ENCODE measurements at regions not wholly inside any gene's neighbourhood (a gene's known extent, or its start where the extent isn't known, plus 50 kb on each side); places are given as distances from the start of the nearest gene placed in this dataset.

DNA sequence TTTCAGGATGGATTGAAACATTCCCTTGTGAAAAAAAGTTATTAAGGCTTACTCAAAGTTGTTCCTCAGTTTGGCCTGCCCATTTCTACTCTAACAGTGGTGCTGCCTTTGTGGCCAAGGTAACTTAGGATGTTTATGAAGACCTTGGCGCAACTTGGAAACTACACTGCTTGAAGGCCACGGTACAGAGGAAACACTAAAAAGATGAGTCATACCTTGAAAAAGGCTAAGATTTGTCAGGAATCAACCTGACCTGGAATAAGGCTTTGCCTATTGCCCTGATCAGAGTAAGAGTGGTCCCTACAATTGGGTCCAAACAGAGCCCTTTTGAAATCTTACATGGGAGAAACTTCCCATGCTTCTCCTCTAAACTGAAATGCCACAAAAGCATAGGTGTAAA, 119.9 kb upstream of the MOCS1 start:
- Histone ChIP-seq H3K27ac (no peak overlapping the region), H3K27me3 (peaks cover 0 to 5% of the 10 kb centered on the region in 2 donors), H3K36me3 (no peaks in the 10 kb centered on the region), H3K4me1 (no peaks in the 10 kb centered on the region), H3K4me3 (no peak overlapping the region), H3K9me3 (no peaks in the 10 kb centered on the region)
- no peak for DNase-seq
- intact Hi-C loops (cut with DNase I; ENCODE audit: low total_unique reads) = no loop called here
- TF ChIP-seq, protein P1, sequence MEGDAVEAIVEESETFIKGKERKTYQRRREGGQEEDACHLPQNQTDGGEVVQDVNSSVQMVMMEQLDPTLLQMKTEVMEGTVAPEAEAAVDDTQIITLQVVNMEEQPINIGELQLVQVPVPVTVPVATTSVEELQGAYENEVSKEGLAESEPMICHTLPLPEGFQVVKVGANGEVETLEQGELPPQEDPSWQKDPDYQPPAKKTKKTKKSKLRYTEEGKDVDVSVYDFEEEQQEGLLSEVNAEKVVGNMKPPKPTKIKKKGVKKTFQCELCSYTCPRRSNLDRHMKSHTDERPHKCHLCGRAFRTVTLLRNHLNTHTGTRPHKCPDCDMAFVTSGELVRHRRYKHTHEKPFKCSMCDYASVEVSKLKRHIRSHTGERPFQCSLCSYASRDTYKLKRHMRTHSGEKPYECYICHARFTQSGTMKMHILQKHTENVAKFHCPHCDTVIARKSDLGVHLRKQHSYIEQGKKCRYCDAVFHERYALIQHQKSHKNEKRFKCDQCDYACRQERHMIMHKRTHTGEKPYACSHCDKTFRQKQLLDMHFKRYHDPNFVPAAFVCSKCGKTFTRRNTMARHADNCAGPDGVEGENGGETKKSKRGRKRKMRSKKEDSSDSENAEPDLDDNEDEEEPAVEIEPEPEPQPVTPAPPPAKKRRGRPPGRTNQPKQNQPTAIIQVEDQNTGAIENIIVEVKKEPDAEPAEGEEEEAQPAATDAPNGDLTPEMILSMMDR (IDR thresholded peaks at IDR 0.05) = no peak

DNA sequence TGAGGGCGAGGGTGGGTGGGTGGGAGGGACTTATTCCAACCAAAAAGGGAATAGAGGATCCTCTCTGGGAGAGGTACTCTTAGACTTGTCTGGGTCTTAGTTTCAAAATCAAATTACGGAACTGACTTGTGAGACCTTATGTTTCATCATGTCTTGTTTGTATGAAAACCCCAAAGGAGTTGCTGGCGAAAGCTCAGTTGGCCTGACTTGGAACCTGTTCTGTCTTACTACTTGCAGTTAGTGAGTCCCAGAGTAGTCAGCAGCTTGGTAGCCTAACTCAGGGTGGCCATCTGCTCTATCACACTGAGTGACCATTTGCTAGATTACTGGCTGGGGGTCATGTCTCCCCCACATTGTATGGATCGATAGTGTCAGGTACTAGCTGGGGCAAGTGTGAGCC, 114.9 kb upstream of the MOCS1 start:
- DNase-seq = no peak
- Histone ChIP-seq H3K27me3 (peaks cover 0 to 5% of the 10 kb centered on the region in 2 donors), H3K4me3 (no peak overlapping the region), H3K27ac (no peak overlapping the region), H3K4me1 (no peaks in the 10 kb centered on the region), H3K9me3 (no peaks in the 10 kb centered on the region), H3K36me3 (no peaks in the 10 kb centered on the region)
- TF ChIP-seq, protein P1 (IDR thresholded peaks at IDR 0.05) = no peak
- intact Hi-C loops (cut with DNase I; ENCODE audit: low total_unique reads) = no loop called here

DNA sequence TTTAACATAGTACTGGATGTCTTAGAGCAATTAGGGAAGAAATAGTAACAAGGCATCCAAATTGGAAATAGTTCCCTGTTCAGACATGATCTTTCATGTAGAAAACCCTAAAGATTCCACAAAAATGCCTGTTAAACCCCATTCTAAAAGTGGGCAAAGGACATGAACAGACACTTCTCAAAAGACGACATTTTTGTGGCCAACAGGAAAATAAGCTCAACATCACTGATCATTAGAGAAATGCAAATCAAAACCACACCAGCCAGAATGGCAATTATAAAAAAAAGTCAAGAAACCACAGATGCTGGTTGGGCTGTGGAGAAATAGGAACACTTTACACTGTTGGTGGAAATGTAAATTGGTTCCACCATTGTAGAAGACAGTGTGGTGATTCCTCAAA, 109.9 kb upstream of the MOCS1 start:
- Histone ChIP-seq H3K27me3 (peaks cover 0 to 5% of the 10 kb centered on the region in 2 donors), H3K4me3 (no peak overlapping the region), H3K27ac (no peak overlapping the region), H3K9me3 (peaks cover 0 to 13% (median 6%) of the 10 kb centered on the region in 3 donors), H3K4me1 (no peaks in the 10 kb centered on the region), H3K36me3 (no peaks in the 10 kb centered on the region)
- intact Hi-C loops (cut with DNase I; ENCODE audit: low total_unique reads) = no loop called here
- DNase-seq = no peak
- TF ChIP-seq, protein P1 (IDR thresholded peaks at IDR 0.05) = no peak

DNA sequence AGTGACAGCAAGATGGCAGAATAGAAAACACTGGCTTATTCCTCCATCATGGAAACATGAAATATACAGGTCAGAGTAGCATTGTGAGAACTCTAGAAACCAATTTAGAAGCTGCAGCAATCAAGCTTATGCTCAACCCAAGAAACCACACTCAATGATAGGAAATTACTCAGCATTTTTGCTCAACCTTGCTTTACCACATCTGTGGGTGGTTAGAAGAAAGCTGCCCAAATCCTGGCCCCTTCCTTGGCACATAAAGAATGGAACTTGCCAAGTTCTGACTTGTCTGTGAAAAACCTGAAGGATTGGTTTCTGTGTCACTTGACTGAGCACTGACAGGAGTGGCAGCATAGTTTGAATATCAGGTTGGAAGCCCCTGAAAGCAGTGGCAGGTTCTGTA, 108.0 kb upstream of the MOCS1 start:
- no peak overlapping the region for H3K4me3 ChIP-seq
- no peaks in the 10 kb centered on the region for H3K36me3 ChIP-seq
- no peak overlapping the region for H3K27ac ChIP-seq
- DNase-seq = no peak
- peaks cover 0 to 5% of the 10 kb centered on the region in 2 donors for H3K27me3 ChIP-seq
- no peaks in the 10 kb centered on the region for H3K4me1 ChIP-seq
- intact Hi-C loops (cut with DNase I; ENCODE audit: low total_unique reads) = no loop called here
- peaks cover 0 to 13% (median 6%) of the 10 kb centered on the region in 3 donors for H3K9me3 ChIP-seq
- TF ChIP-seq, protein P1 (IDR thresholded peaks at IDR 0.05) = no peak

DNA sequence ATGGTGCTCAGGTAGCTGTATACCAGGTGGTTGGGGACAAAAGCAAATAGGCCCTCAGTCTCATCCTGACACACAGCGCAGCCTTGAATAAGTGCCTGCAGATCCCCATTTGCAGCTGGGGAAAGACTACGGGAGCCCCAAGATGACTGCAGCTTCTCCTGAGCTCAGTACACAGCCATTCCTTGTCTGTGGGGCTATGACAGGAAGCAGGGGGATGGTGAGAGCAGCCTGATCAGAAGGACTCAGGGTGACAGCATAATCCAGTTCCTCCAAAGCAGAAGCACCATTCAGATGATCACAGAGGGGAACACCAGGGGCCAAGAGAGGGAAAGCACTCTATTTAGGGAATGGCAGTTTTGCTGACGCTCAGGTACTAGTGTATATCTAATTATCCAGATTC, 104.8 kb upstream of the MOCS1 start:
- no peak for DNase-seq
- Histone ChIP-seq H3K27ac (no peak overlapping the region), H3K9me3 (peaks cover 0 to 13% (median 6%) of the 10 kb centered on the region in 3 donors), H3K36me3 (no peaks in the 10 kb centered on the region), H3K4me1 (no peaks in the 10 kb centered on the region), H3K27me3 (peaks cover 0 to 5% of the 10 kb centered on the region in 2 donors), H3K4me3 (no peak overlapping the region)
- TF ChIP-seq, protein P1 (IDR thresholded peaks at IDR 0.05) = no peak
- intact Hi-C loops (cut with DNase I; ENCODE audit: low total_unique reads) = no loop called here

DNA sequence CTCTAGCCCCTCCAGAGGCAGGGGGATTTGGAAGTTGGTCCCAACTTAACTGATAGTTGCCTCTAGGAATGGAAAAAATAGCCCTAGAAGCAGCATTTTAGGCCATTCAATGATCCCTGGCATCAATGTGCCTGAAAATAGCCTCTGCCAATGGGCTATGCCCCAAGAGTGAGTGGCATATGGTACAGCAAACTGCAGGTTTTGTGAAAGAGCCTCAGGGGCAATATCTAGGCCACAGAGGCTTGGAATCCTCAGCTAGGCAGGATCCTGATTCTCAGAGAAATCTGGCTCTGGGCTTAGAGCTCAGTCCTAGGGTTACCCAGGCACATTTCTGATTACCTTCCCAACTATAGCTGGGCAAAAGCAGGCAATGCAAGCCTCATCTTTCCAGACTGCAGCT, 104.4 kb upstream of the MOCS1 start:
- no peak overlapping the region for H3K4me3 ChIP-seq
- no peak for DNase-seq
- intact Hi-C loops (cut with DNase I; ENCODE audit: low total_unique reads) = no loop called here
- no peaks in the 10 kb centered on the region for H3K36me3 ChIP-seq
- peaks cover 0 to 5% of the 10 kb centered on the region in 2 donors for H3K27me3 ChIP-seq
- TF ChIP-seq, protein P1 (IDR thresholded peaks at IDR 0.05) = no peak
- H3K27ac ChIP-seq = no peak overlapping the region
- no peaks in the 10 kb centered on the region for H3K4me1 ChIP-seq
- peaks cover 0 to 13% (median 6%) of the 10 kb centered on the region in 3 donors for H3K9me3 ChIP-seq

All from tibial artery (tissue), 4 donors.